ENCODE measurements at regions not wholly inside any gene's neighbourhood (a gene's known extent, or its start where the extent isn't known, plus 50 kb on each side); places are given as distances from the start of the nearest gene placed in this dataset.

- DNase-seq (ENCODE audit: low read depth): no peak
- TF ChIP-seq CTCF (IDR thresholded peaks at IDR 0.05; ENCODE audit: control insufficient read depth, insufficient read depth, low read depth, low read length, missing control alignments): no peak
- H3K4me3 ChIP-seq (ENCODE audit: control insufficient read depth, low read depth, low read length): no peak overlapping the region
Measured at GRCh38 chr9:2338777-2339365, 282.7 kb upstream of the VLDLR start.

- DNase-seq (ENCODE audit: low read depth): no peak
- H3K4me3 ChIP-seq (ENCODE audit: control insufficient read depth, low read depth, low read length): no peak overlapping the region
- no peak for TF ChIP-seq CTCF (IDR thresholded peaks at IDR 0.05; ENCODE audit: control insufficient read depth, insufficient read depth, low read depth, low read length, missing control alignments)
Measured at GRCh38 chr9:2339416-2339815, 282.2 kb upstream of the VLDLR start.

GRCh38 chr9:2340046-2340760 is 281.4 kb upstream of the VLDLR start:
- DNase-seq (ENCODE audit: low read depth): no peak
- H3K4me3 ChIP-seq (ENCODE audit: control insufficient read depth, low read depth, low read length): no peak overlapping the region
- no peak for TF ChIP-seq CTCF (IDR thresholded peaks at IDR 0.05; ENCODE audit: control insufficient read depth, insufficient read depth, low read depth, low read length, missing control alignments)

- no peak for DNase-seq (ENCODE audit: low read depth)
- no peak overlapping the region for H3K4me3 ChIP-seq (ENCODE audit: control insufficient read depth, low read depth, low read length)
- TF ChIP-seq CTCF (IDR thresholded peaks at IDR 0.05; ENCODE audit: control insufficient read depth, insufficient read depth, low read depth, low read length, missing control alignments): no peak
Measured at GRCh38 chr9:2341126-2341525, 280.5 kb upstream of the VLDLR start.

GRCh38 chr9:2341956-2342355 is 279.6 kb upstream of the VLDLR start:
- no peak for DNase-seq (ENCODE audit: low read depth)
- no peak overlapping the region for H3K4me3 ChIP-seq (ENCODE audit: control insufficient read depth, low read depth, low read length)
- no peak for TF ChIP-seq CTCF (IDR thresholded peaks at IDR 0.05; ENCODE audit: control insufficient read depth, insufficient read depth, low read depth, low read length, missing control alignments)

GRCh38 chr9:2343756-2344155 is 277.8 kb upstream of the VLDLR start:
- no peak for DNase-seq (ENCODE audit: low read depth)
- H3K4me3 ChIP-seq (ENCODE audit: control insufficient read depth, low read depth, low read length): no peak overlapping the region
- no peak for TF ChIP-seq CTCF (IDR thresholded peaks at IDR 0.05; ENCODE audit: control insufficient read depth, insufficient read depth, low read depth, low read length, missing control alignments)
